Fibroblast of upper back skin (primary cell): ENCODE measurements at regions not wholly inside any gene's neighbourhood (a gene's known extent, or its start where the extent isn't known, plus 50 kb on each side); places are given as distances from the start of the nearest gene placed in this dataset.

Source experiments
- DNase-seq: peaks from one replicate; pipeline ENCODE4 v3.0.0-alpha.2; 2013

DNA sequence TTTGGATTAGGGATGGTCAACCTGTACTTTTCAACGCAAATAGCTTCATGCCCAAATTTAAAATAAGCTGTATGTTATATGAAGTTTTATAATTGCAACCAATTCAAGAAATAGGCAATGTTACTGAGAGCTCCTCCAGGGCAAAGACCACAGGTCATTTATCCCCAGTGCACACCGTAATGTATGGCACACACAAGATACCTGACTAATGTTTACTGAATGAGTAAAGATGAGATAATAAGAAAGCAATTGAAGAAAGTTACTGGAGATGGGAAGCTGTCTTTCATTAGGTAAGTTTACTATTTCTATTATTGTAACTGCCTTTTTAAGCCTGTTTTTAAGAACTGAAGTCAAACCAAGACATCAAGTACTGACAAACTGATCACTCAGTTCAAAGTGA is 184.5 kb upstream of the VRK2 start:
- DNase-seq: no peak

DNA sequence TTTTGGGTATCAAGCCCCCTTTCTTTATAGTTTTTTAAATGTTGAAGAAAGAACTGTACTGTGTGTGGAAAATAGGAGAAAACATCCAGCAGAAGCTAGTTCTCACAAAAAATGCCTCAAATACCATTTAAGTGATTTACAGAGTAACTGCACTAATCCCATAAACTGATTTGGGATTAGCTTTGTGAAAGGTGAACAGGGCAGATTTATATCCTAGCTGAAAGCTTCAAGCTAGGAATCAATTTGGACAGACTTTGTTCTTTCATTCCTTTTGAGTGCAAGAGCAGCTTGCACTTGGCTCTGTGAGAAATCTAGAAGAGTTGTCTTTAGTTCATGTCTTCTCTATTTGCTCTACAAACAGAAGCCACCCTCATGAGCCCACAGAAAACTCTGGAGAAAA is 183.9 kb upstream of the VRK2 start:
- no peak for DNase-seq

DNA sequence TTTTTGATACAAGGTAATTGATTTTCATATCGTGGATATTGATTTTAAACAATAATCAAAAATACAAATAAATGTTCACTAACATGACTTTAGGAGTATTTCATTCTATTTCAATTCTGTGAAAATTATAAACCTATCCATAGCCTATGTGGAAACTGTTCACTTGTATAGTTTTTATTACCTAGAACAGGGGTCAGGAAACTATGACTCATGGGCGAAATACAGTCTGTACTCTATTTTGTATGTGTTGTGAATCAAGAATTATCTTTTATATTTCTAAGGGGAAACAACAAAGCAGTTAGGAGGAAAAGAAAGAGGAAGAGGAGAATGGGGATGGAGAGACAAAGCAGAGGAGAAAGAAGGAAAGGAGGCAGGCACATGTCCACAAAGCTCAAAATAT is 181.7 kb upstream of the VRK2 start:
- no peak for DNase-seq

DNA sequence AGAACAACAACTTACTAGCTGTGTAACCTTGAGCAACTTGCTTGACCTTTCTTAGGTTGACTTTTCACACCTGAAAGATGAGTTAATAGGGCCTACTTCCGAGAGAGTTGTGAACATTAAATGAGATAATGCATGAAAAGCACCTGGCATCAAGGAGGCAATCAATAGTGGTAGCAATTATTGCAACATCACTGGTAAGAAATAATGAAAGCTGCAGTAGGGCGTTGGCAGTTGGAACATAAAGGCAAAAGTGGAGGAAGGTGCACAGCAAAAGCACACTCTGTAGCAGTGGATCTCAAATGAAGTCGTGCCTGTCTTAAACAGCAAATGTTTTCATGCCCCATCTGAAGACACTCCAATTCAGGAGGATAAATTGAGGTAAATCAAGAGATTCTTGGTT is 178.9 kb upstream of the VRK2 start:
- DNase-seq: no peak

DNA sequence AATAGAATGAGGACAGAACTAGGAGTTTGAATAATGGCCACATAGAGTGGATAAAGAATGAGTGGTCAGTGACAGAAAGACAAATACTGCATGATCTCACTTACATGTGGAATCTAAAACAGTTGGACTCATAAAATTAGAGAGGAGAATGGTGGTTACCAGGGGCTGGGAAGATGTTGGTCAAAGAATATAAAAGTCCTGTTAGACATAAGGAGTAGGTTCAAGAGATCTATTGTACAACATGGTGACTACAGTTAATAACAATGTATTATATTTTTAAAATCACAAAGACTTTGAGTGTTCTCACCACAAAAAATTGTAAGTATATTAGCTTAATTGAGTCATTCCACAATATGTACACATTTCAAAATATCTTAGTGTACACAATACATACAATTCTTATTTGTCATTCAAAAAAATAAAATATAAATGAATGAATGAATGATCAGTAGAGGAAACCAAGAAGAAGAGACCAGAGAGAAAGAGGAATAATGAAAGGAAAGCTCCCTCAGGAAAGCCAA is 177.9 kb upstream of the VRK2 start:
- no peak for DNase-seq

DNA sequence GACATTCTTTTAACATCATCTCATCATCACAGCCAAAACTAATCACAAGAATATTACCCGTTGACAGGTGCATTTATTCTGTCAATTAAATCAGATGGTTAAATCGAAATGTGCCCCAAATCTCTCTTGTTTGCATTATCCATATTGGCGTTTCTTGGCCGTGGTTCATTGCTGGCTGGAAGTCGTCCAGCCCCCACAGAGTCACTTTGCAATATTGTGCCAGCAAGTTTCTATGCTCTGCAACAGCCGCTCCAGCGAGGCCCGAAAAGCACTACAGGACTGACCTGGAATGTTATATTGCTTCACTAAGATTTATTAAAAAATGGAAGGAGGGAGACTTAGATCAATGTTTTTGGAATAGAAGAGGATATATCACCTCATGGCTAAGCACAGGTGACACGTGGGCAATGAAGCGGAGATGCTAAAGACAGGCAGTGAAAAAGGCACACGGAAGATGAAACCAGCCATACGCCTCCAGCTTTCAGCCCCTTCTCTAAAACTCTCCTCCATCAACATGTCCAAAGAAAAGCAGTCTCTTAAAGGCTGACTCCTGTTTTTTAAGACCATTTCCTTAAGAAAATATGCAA is 176.8 kb upstream of the VRK2 start:
- DNase-seq: no peak

DNA sequence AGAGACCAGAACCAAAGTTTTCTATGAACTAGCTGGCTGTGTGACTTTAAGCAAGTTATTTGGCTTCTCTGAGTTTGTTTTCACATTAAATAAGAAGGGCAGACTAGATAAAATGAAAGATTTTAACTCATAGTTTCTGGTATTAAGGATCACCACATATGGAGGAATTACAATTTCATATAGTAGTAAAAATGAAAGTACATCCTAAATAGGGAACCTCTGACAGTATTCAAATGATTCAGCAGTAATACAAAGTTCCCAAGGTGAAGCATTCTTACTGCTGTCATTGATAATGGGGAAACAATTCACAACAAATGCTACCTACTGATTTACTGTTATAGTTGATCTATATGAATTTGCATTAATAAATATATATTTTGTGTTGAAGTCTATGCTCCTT is 170.3 kb upstream of the VRK2 start:
- DNase-seq: no peak

DNA sequence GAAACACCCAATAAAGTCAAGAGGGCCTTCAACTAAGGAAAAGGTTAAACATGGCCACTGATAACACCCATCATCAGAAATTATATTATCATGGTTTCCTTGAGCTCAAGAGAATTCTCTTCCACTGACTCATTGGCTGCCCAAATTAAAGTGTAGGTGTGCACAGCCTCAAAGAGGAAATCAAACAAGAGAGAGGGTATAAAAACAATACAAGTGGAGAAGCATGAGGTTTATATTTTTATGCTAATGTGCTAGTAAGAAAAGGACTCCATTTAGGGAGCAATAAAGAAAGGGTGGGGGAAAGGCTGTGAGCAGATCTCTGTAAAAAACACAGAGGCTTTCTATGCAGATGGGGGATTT is 168.8 kb upstream of the VRK2 start:
- no peak for DNase-seq

DNA sequence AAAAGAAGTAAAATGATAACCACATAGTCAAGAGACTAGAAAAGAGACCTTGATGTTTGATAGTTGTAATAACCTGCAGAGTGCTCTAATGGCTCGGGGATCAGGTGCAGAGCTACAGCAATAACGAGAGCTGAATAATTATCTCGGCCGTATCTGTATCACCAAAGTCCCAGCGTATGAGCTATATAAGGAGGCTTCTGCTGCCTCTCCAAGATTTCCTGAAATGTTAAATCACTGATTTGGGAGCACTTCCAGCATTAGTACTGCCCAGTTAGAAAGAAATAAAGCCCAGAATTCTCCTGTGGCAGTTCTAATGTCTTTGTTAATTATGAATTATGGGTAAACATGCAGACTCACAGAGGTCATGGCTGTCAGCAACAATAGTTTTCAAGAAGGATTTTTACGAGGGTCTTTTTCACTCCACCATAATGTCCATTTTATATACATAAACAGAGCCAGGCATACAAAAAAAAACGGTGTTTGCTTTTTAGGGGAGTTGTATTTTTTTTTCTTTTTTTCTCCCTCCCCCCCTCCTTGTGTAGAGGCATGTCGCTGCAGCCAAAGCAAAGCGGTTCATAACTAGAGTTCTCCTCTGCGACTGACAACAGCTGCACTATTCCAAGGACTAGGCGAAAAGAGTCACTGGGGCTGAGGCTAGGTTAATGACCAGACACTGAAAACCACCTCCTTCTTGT is 168.3 kb upstream of the VRK2 start:
- no peak for DNase-seq

DNA sequence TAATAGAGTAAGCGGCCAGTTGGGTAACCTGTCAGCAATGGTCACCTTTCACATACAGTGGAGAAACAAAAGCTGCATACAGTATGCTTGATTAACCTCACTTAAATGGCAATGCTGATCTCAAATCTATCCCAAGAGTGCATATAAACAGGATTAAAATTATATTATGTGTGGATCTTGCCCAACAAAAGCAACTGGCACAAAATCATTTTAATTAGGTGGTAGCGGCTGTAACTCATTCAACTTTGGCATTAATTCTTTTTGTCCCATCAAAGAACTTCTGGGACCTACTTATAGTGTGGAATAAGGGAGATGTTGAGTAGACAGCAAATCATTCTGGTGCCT is 167.8 kb upstream of the VRK2 start:
- DNase-seq: no peak

DNA sequence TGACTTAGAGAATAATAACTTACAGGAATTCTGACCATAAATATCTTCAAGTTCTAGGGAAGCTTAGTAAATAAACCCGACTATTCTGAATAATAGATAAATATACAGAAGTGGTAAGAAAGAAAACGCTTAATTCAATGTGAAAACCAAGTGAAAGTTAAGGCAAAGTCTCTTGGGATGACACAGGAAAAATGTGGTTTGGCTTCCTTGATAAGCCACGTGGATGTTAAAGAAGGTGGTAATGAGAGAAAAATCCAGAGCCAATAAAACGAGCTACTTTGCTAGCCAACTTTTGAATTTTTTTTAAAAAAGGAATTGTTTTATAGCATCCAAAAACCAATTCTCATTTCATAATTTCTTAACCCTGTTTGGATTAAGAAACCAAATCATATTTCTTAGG is 166.2 kb upstream of the VRK2 start:
- no peak for DNase-seq

DNA sequence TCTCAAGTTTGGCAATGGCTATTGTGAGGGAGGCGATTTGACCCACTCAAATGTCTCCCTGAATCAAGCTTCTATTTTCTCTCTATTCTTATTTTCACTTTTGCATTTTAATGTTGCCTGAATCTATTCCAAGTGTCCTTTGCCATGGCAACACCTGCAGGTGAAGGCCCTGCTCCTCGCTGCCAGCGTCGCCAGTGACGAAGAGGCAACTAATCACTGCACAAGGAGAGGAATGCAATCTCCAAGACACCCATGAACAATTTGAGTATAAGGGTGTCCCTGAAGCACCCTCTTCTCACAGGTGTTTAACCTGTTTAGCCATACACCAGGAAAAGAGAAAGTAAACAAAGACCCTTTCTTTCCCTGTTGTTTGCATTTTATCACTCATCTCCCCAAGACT is 165.6 kb upstream of the VRK2 start:
- no peak for DNase-seq

DNA sequence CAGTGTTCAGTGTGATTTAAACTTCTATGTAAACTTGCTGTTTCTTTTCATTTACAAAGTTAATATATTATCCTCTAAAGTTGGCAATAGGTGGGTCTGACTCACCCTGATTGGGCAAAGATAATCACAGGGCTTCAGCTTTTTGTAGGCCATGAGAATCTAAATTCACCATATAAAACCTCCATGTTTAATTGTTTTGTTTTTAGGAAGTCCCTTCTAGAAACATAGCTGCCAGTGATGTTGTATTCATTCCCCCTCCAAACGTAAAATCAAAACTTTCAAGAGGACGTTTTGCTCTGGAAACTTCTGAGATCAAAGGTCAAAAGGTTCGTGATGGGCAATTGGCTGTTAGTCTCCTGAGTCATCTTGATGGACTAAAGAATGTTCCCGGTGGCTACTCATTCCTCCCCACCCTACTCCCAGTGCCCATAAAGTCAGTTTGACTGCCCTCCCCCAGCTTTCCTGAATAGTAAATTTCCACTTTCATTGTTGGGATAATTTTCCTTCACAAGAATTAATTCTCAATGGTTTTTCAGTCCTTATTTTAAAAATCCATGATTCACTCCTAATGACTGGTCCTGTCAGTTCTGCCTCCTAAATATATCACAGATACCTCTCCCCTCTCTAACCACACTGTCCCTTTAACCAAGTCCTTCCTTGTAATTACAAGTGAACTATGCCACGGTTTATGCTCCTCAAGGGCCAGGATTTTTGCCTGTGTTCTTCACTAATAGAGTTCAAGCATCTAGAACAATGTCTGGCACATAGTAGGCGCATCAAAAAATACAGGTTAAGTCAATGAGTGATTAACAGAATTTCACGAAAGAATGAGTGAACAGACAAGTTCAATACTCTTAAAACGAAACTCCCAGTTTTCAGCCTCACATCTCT is 164.4 kb upstream of the VRK2 start:
- DNase-seq: peak; percentile 16

DNA sequence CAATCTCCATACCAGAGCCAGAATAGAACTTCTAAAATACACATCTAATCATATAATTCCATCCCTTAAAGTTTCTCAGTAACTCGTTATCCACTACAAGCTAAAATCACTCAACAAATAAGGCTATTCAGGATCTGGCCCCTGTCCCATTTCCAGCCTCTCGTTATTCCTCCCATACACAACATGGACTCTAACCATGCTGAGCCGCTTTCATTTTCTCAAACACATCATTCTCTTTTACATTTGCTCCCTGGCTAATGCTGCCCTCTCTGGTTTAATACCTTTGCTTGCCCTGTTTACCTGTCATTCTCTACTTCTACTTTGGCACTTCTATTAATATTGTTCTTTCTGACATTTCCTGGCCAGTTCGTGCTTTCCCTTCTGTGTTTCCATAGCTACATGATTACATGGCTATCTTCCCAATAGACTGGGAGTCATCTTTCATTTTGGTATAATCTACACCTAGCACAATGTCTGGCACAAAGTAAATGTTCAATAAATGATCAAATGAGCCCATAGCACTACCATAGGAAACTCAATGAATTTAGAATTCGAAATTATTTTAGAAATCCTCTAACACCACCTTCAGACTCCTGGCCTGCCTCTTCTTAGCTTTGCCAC is 163.6 kb upstream of the VRK2 start:
- no peak for DNase-seq

DNA sequence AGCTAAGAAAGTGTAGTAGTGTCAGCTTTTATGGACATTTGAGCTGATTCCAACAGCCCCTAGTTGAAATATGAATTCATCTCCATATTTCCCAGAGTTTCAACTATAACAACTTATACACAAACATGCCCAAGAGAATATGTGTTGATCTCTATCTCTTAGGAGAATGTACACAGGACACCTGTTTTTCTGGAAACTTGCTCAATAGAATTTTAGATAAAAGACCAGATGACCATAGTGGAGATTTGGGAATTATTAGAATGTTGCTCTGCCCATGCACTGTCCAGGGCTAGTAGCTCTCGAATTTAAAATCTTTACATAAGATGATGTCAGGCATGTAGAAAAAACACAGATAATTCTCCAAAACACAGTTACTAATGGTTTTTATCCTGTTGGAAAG is 162.3 kb upstream of the VRK2 start:
- DNase-seq: no peak

DNA sequence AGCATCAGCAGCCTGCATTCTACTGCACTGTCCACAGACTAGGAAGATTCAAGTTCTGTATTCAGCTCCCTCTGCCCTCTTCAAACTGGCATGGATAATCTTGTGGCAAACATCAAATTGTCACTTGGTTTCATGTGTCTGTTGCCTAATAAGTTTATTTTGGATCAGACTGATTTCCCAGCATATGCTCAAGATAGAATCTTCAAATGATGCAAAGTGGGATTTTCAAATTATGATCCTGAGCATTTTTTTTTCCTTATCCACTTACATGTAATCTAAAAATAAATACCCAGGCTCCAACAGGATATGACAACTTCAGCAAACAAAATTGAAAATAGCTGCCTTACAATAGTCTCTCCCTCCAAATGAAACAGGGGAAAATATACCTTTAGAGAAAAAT is 160.9 kb upstream of the VRK2 start:
- no peak for DNase-seq

DNA sequence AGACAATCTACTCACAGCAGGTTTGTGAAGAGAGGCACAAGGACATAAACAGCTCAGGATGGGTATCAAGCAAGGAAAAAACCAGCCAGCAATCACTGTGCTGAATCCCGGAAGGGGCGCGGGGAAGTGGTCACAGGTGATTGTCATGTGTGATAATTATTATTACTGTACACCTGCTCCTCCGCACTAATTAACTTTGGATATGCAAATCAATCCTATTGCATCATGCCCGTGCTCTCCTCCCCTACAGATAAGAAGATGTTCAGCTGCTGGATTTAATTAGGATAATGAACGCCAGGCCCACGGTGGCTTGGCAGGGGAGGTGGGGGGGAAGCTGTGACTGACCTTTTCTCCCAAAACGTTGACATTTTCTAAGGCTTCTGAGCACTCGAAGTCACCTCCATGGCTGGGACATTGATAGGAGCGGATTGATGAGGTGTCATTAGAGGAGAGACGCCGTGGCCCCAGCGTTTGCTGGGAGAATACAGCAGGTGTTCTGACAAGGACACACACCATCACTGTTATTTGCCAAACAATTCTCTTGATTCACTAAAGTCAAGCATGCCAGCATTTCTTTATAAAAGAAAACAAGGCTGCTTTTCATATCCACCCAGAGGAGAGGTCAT is 160.3 kb upstream of the VRK2 start:
- no peak for DNase-seq

DNA sequence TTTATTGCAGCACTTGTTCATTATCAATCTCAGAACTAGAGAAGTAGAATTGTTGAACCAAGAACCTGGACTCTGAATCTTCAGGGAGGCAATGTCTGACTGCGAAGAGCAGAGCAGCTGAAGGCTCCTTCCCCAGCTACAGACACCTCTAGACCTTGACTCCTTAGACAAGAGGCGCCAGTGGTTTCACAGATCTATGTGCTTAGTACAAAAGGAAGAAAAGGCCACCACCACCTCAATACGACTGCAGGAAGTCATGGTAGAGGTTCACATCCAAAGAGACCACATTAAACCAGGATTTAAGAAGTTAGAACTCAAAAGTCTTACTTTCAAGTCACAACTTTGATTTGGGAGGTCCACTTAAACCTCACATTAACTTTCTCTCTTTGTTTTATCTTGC is 158.1 kb upstream of the VRK2 start:
- DNase-seq: no peak

DNA sequence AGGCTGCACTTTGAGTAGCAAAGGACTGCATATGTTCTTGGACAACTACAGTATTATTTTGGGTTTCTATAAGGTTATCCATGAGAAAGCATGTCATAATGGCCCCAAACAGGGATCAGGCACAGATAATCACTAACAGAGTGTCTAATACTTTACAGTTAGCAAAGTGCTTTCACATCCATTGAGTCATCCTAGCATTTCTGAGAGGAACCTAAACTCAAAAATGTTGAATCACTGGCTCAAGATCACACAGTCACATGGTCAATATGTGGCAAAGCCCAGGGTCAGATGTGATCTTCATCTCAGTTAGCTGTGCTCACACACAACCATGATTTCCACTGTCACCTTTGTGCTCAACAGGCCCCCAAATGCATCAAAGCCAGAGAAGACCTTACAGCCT is 156.1 kb upstream of the VRK2 start:
- DNase-seq: peak; percentile 68

DNA sequence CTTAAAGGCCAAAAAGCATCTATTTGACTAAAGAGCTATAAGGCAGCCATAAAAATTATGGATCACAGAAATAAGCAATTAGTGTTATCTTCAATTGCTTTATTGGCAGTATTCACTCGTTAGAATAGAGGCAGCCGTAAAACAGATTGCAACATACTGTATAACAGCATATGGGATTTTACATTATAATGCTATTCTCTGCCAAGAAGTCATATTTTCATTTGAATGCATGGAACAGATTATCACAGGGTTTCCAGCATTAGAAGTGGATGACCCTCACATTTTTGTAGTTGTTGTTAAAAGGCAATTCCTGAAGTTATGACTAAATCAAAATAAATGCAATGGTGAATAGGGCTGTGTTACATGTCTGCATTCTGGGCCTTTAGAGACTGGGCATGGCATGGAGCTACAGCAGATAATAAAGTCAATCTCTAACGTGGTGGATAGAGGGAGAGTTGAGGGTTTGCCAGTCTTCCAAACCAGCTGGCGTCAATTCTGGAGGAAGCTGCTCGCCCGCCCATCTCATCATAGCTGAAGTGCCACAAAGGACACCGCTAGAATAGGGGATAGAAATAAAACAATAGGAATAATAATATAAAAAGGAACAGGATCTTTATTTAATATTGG is 155.4 kb upstream of the VRK2 start:
- peak; percentile 74 for DNase-seq

DNA sequence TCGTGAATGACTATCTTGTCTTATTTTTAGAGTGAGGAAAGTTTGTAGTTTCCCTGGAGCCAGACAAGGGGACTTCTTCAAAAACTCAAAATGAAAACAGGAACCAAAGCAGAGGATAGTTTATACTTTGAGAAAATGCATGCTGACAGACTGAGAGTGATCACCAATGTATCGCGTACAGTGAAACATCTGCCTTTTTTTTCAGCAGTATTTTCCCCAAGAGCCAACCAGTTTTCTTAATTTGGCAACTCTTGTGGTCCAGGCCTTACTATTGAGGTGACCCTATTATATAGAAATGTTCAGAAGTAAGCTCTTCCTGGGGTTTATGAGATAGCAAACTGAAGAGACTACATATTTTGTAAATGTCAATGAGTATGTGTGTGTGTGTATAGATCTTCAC is 153.7 kb upstream of the VRK2 start:
- DNase-seq: no peak

DNA sequence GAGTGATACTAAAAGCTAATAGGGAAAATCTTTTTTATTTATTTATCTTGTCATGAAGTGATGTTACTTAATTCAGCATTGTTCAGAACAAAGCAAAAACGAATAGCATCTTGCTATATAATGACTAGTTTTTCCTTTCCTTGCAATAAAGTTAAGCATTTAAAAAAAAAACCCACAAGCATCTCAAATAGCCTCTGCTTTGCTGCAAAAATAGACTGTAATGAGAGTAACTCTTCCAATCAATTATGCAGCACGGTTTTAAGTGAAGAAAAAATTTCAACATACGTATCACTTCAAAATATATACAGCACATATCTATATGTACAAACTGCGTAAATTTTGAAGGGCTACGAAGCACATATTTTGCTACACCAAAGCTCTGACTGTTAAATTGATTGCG is 153.3 kb upstream of the VRK2 start:
- DNase-seq: no peak

DNA sequence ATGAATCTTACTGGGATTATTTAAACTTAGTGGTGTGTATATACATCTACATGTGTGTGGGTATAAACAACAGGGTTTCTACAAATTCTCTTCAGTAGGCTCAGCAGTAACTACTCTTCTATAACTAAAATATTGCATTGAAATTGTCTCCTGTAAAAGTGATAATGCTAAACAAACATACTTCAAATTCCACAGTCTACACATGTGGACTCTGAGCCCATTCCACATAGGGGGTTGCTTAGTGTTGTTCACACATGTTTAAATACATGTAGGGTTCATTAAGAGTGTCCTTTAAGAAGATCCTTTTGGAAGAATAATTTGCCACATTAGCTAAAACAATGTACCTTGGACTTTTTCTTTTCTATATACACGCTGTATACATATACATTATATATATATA is 152.8 kb upstream of the VRK2 start:
- no peak for DNase-seq
